Psoas muscle (tissue), 7 donors: ENCODE measurements at regions not wholly inside any gene's neighbourhood (a gene's known extent, or its start where the extent isn't known, plus 50 kb on each side); places are given as distances from the start of the nearest gene placed in this dataset.

Experiments
- ATAC-seq, 4 donors: fragments of 200-7000 bp; cut with Tn5 transposase; one replicate each; pipeline ENCODE4 v1.9.1; 2020; ENCODE audit warnings: moderate library complexity in 3 of 4, mild to moderate bottlenecking in 2 of 4
- DNase-seq, 2 donors: peaks; one replicate each; pipeline ENCODE4 v3.0.0-alpha.2; 2020
- H3K27ac ChIP-seq: fragments of 200-600 bp; one replicate; pipeline ENCODE4 v1.8.0; 2022
- H3K27me3 ChIP-seq, 3 donors: fragments of 200-600 bp in 1 of 3; one replicate each; pipeline versions ENCODE4 v1.6.1 to v1.8.0; 2013 to 2022; ENCODE audit warnings: low read length in 2 of 3, mild to moderate bottlenecking in 2 of 3, moderate library complexity in 1 of 3; ENCODE audit not compliant: insufficient read depth in 3 of 3
- H3K36me3 ChIP-seq, 2 donors: fragments of 200-600 bp in 1 of 2; one replicate each; pipeline versions ENCODE4 v1.6.1 to v1.8.0; 2013 to 2022; ENCODE audit warnings: low read depth in 1 of 2, mild to moderate bottlenecking in 1 of 2, moderate library complexity in 1 of 2; ENCODE audit not compliant: insufficient read depth in 1 of 2
- H3K4me1 ChIP-seq: fragments of 200-600 bp; one replicate; pipeline ENCODE4 v1.8.0; 2022
- H3K4me3 ChIP-seq: fragments of 200-600 bp; one replicate; pipeline ENCODE4 v1.8.0; 2022; ENCODE audit warnings: mild to moderate bottlenecking
- H3K9me3 ChIP-seq: fragments of 200-600 bp; one replicate; pipeline ENCODE4 v1.8.0; 2022
- CTCF ChIP-seq: fragments of 200-600 bp; IDR thresholded peaks from one replicate; pipeline ENCODE4 v1.8.0; 2022; ENCODE audit warnings: antibody characterized with exemption
- WGBS, 3 donors: extraction: QIAGEN DNeasy Blood & Tissue Kit; methylation state at CpG; one replicate each; pipeline versions ENCODE4 v1.1.6 to v1.1.7; 2013; 5-methylcytosine and 5-hydroxymethylcytosine counted together
- intact Hi-C, 2 donors: fragments of 100-400 bp; cut with DNase I; formaldehyde crosslinking; loops; one replicate each; pipeline versions ENCODE4 v1.11.0 to v1.14.2; 2022
- donor health status: healthy with polysubstance abuse.
- donor health status: DM: no; HTN: no; CAD: no; lungs with moderate emphysema.
- donor health status: Bipolar disorder and iron deficiency.
- donor health status: healthy.
- donor health status: DM: yes; HTN: yes; CAD: no.
- donor health status: DM: no; HTN: no; CAD: no.
- donor health status: DM: yes; HTN: yes; CAD: no.

- no peak for ATAC-seq
- 76 to 92% (median 84%) methylated on average over 1 of the region's 1 CpG for WGBS, 3 donors
These were observed 154.8 kb downstream of the CYB561 start for GRCh38 chr17:63291258-63291657.

GRCh38 chr17:63292421-63292820 is 153.7 kb downstream of the CYB561 start:
- no peaks in the 10 kb centered on the region for H3K36me3 ChIP-seq
- H3K9me3 ChIP-seq: peaks cover 18% of the 10 kb centered on the region
- ATAC-seq: no peak
- no peak for TF ChIP-seq CTCF
- DNase-seq: no peak
- intact Hi-C loops: no loop called here
- H3K4me1 ChIP-seq: no peaks in the 10 kb centered on the region
- no peak overlapping the region for H3K4me3 ChIP-seq
- H3K27ac ChIP-seq: no peak overlapping the region
- no peaks in the 10 kb centered on the region for H3K27me3 ChIP-seq

More at GRCh38 chr17:63291258-63291657, 154.8 kb downstream of the CYB561 start:
- Histone ChIP-seq H3K4me3 (no peak overlapping the region), H3K27ac (no peak overlapping the region), H3K4me1 (no peaks in the 10 kb centered on the region), H3K36me3 (no peaks in the 10 kb centered on the region), H3K9me3 (peaks cover 12% of the 10 kb centered on the region), H3K27me3 (no peaks in the 10 kb centered on the region)
- intact Hi-C loops: no loop called here
- DNase-seq: no peak
- no peak for TF ChIP-seq CTCF

- Histone ChIP-seq H3K27ac (no peak overlapping the region), H3K4me3 (no peak overlapping the region), H3K27me3 (no peaks in the 10 kb centered on the region), H3K36me3 (no peaks in the 10 kb centered on the region), H3K9me3 (peaks cover 23% of the 10 kb centered on the region), H3K4me1 (no peaks in the 10 kb centered on the region)
- 49 to 63% (median 52%) methylated on average over 4 of the region's 4 CpGs for WGBS, 3 donors
- no peak for ATAC-seq
- TF ChIP-seq CTCF: no peak
- no peak for DNase-seq
- intact Hi-C loops: no loop called here
These were observed 152.6 kb downstream of the CYB561 start for GRCh38 chr17:63293323-63294075.

- intact Hi-C loops: no loop called here
- H3K27me3 ChIP-seq: no peaks in the 10 kb centered on the region
- H3K9me3 ChIP-seq: peaks cover 28% of the 10 kb centered on the region
- H3K4me1 ChIP-seq: no peaks in the 10 kb centered on the region
- no peak for ATAC-seq
- H3K4me3 ChIP-seq: no peak overlapping the region
- no peak overlapping the region for H3K27ac ChIP-seq
- TF ChIP-seq CTCF: no peak
- DNase-seq: no peak
- 89 to 92% (median 92%) methylated on average over 3 of the region's 3 CpGs for WGBS, 3 donors
- no peaks in the 10 kb centered on the region for H3K36me3 ChIP-seq
These were observed 151.3 kb downstream of the CYB561 start for GRCh38 chr17:63294776-63295175.

- no peak overlapping the region for H3K27ac ChIP-seq
- H3K36me3 ChIP-seq: no peaks in the 10 kb centered on the region
- H3K4me1 ChIP-seq: no peaks in the 10 kb centered on the region
- H3K9me3 ChIP-seq: peaks cover 28% of the 10 kb centered on the region
- ATAC-seq (no peak), DNase-seq (no peak)
- intact Hi-C loops: no loop called here
- no peak overlapping the region for H3K4me3 ChIP-seq
- no peak for TF ChIP-seq CTCF
- no peaks in the 10 kb centered on the region for H3K27me3 ChIP-seq
- 34 to 45% (median 35%) methylated on average over 2 of the region's 2 CpGs for WGBS, 3 donors
These were observed 150.8 kb downstream of the CYB561 start for GRCh38 chr17:63295288-63295687.
